BE2C (cell line): ENCODE measurements at regions not wholly inside any gene's neighbourhood (a gene's known extent, or its start where the extent isn't known, plus 50 kb on each side); places are given as distances from the start of the nearest gene placed in this dataset.

Source experiments
- DNase-seq: peaks from one replicate; pipeline ENCODE4 v3.0.0-alpha.2; 2020
- H3K27me3 ChIP-seq: fragments of 250-450 bp; sonication (Bioruptor Pico); 2 replicates; pipeline ENCODE4 v1.5.1; 2020; ENCODE audit warnings: mild to moderate bottlenecking
- H3K36me3 ChIP-seq: fragments of 250-450 bp; sonication (Bioruptor Pico); 2 replicates; pipeline ENCODE4 v1.5.1; 2020; ENCODE audit warnings: mild to moderate bottlenecking
- H3K4me1 ChIP-seq: fragments of 250-450 bp; sonication (Bioruptor Pico); 2 replicates; pipeline ENCODE4 v1.5.1; 2020
- H3K4me3 ChIP-seq: 2 replicates; pipeline ENCODE4 v1.5.1; 2011; ENCODE audit warnings: low read depth, low read length
- H3K9me3 ChIP-seq: fragments of 250-450 bp; sonication (Bioruptor Pico); 2 replicates; pipeline ENCODE4 v1.5.1; 2020
- CTCF ChIP-seq: IDR thresholded peaks from 2 replicates; pipeline ENCODE4 v1.5.1; 2012; ENCODE audit warnings: mild to moderate bottlenecking, low read depth, low read length

- no peak for DNase-seq
These were observed 88.2 kb downstream of the LRATD1 start for GRCh38 chr2:14720739-14721138.

GRCh38 chr2:14722904-14723570, 90.5 kb downstream of the LRATD1 start:
- no peak for DNase-seq
- no peak for TF ChIP-seq CTCF
- Histone ChIP-seq H3K27me3 (no peaks in the 10 kb centered on the region), H3K9me3 (no peaks in the 10 kb centered on the region), H3K4me1 (no peaks in the 10 kb centered on the region), H3K4me3 (no peak overlapping the region), H3K36me3 (no peaks in the 10 kb centered on the region)

More at GRCh38 chr2:14720739-14721138, 88.2 kb downstream of the LRATD1 start:
- Histone ChIP-seq H3K27me3 (no peaks in the 10 kb centered on the region), H3K4me3 (no peak overlapping the region), H3K36me3 (no peaks in the 10 kb centered on the region), H3K4me1 (no peaks in the 10 kb centered on the region), H3K9me3 (no peaks in the 10 kb centered on the region)
- no peak for TF ChIP-seq CTCF

GRCh38 chr2:14723684-14724083, 91.2 kb downstream of the LRATD1 start:
- no peak for TF ChIP-seq CTCF
- no peak for DNase-seq
- H3K4me3 ChIP-seq, result no peak overlapping the region
- no peaks in the 10 kb centered on the region for H3K36me3 ChIP-seq
- H3K27me3 ChIP-seq, result no peaks in the 10 kb centered on the region
- no peaks in the 10 kb centered on the region for H3K9me3 ChIP-seq
- H3K4me1 ChIP-seq, result no peaks in the 10 kb centered on the region

- H3K27me3 ChIP-seq, result no peaks in the 10 kb centered on the region
- no peaks in the 10 kb centered on the region for H3K9me3 ChIP-seq
- H3K4me3 ChIP-seq, result no peak overlapping the region
- no peaks in the 10 kb centered on the region for H3K4me1 ChIP-seq
- no peaks in the 10 kb centered on the region for H3K36me3 ChIP-seq
- no peak for TF ChIP-seq CTCF
- DNase-seq, result no peak
These were observed 103.2 kb downstream of the LRATD1 start for GRCh38 chr2:14735696-14736095.

GRCh38 chr2:14737201-14737600, 104.7 kb downstream of the LRATD1 start:
- Histone ChIP-seq H3K4me3 (no peak overlapping the region), H3K4me1 (no peaks in the 10 kb centered on the region), H3K27me3 (no peaks in the 10 kb centered on the region), H3K9me3 (no peaks in the 10 kb centered on the region), H3K36me3 (no peaks in the 10 kb centered on the region)
- TF ChIP-seq CTCF, result no peak
- no peak for DNase-seq

GRCh38 chr2:14743861-14744260, 111.3 kb downstream of the LRATD1 start:
- H3K4me3 ChIP-seq, result no peak overlapping the region
- TF ChIP-seq CTCF, result no peak
- no peaks in the 10 kb centered on the region for H3K9me3 ChIP-seq

More at GRCh38 chr2:14743861-14744260, 111.3 kb downstream of the LRATD1 start:
- H3K27me3 ChIP-seq, result no peaks in the 10 kb centered on the region
- H3K4me1 ChIP-seq, result no peaks in the 10 kb centered on the region
- no peaks in the 10 kb centered on the region for H3K36me3 ChIP-seq
- DNase-seq, result no peak
